Coronary artery (tissue), 2 donors: ENCODE measurements at regions not wholly inside any gene's neighbourhood (a gene's known extent, or its start where the extent isn't known, plus 50 kb on each side); places are given as distances from the start of the nearest gene placed in this dataset.

Experiments used
- DNase-seq: peaks from one replicate; pipeline ENCODE4 v3.0.0-alpha.2; 2017; ENCODE audit warnings: low spot score
- H3K27ac ChIP-seq, 2 donors: fragments of 200-600 bp; sonication (generic); one replicate each; pipeline ENCODE4 v1.5.1; 2016 to 2019
- H3K4me3 ChIP-seq: fragments of 200-600 bp; sonication (generic); 2 replicates; pipeline ENCODE4 v1.5.1; 2016; ENCODE audit warnings: mild to moderate bottlenecking, moderate library complexity
- CTCF ChIP-seq: fragments of 200-600 bp; sonication (generic); IDR thresholded peaks from one replicate; pipeline ENCODE4 v1.5.1; 2019; ENCODE audit warnings: antibody characterized with exemption

- no peak for DNase-seq
- Histone ChIP-seq H3K27ac (no peak overlapping the region), H3K4me3 (no peak overlapping the region)
- no peak for TF ChIP-seq CTCF
Observed at GRCh38 chr10:52615756-52616394, 156.7 kb downstream of the MBL2 start.

- H3K27ac ChIP-seq: no peak overlapping the region
- DNase-seq: no peak
- no peak overlapping the region for H3K4me3 ChIP-seq
- TF ChIP-seq CTCF: no peak
Observed at GRCh38 chr10:52616395-52616764, 156.2 kb downstream of the MBL2 start.

GRCh38 chr10:52617346-52617745 lies 155.2 kb downstream of the MBL2 start:
- Histone ChIP-seq H3K27ac (no peak overlapping the region), H3K4me3 (no peak overlapping the region)
- no peak for DNase-seq
- no peak for TF ChIP-seq CTCF

- no peak for DNase-seq
- H3K4me3 ChIP-seq: no peak overlapping the region
- no peak overlapping the region for H3K27ac ChIP-seq
- TF ChIP-seq CTCF: no peak
Observed at GRCh38 chr10:52619052-52619451, 153.5 kb downstream of the MBL2 start.

GRCh38 chr10:52621635-52622079 lies 150.9 kb downstream of the MBL2 start:
- no peak for TF ChIP-seq CTCF
- Histone ChIP-seq H3K27ac (no peak overlapping the region), H3K4me3 (no peak overlapping the region)
- no peak for DNase-seq

GRCh38 chr10:52623761-52624160 lies 148.8 kb downstream of the MBL2 start:
- no peak overlapping the region for H3K27ac ChIP-seq
- DNase-seq: no peak
- TF ChIP-seq CTCF: no peak
- H3K4me3 ChIP-seq: no peak overlapping the region

- DNase-seq: no peak
- Histone ChIP-seq H3K27ac (no peak overlapping the region), H3K4me3 (no peak overlapping the region)
- no peak for TF ChIP-seq CTCF
Observed at GRCh38 chr10:52627279-52627678, 145.3 kb downstream of the MBL2 start.
